ENCODE measurements at regions not wholly inside any gene's neighbourhood (a gene's known extent, or its start where the extent isn't known, plus 50 kb on each side); places are given as distances from the start of the nearest gene placed in this dataset.

GRCh38 chr5:86074297-86074696, 543.4 kb upstream of the COX7C start (continued):
- TF ChIP-seq CHD7 (IDR thresholded peaks at IDR 0.05; ENCODE audit: insufficient replicate concordance, low read length) (no peak), CHD2 (IDR thresholded peaks at IDR 0.05; ENCODE audit: low read length) (no peak), ZNF274 (IDR thresholded peaks at IDR 0.05; ENCODE audit: borderline replicate concordance, extremely low read depth, low read length) (no peak)

All from H1 (cell line).